Uterus (tissue), 2 donors: ENCODE measurements at regions not wholly inside any gene's neighbourhood (a gene's known extent, or its start where the extent isn't known, plus 50 kb on each side); places are given as distances from the start of the nearest gene placed in this dataset.

Experiments
- CTCF ChIP-seq, 4 experiments: fragments of 200-600 bp in 2 of 4; fragments of 450-650 bp in 2 of 4; sonication (generic) in 2 of 4; IDR thresholded peaks; one replicate each; pipeline ENCODE4 v1.5.1; 2016 to 2019; ENCODE audit warnings: antibody characterized with exemption in 4 of 4, mild to moderate bottlenecking in 2 of 4, moderate library complexity in 1 of 4
- POLR2A ChIP-seq, 2 donors: fragments of 450-650 bp; IDR thresholded peaks; one replicate each; pipeline ENCODE4 v1.6.1; 2016; ENCODE audit warnings: antibody characterized with exemption in 2 of 2, mild to moderate bottlenecking in 1 of 2, moderate library complexity in 1 of 2

- no peak for TF ChIP-seq CTCF (IDR thresholded peaks at IDR 0.05)
- no peak for TF ChIP-seq POLR2A (IDR thresholded peaks at IDR 0.05)
These were observed 328.7 kb downstream of the CXCL12 start for GRCh38 chr10:44056206-44056605.
